SK-N-SH treated with all-trans-retinoic acid at 6 μM for 48 hours (cell line): ENCODE measurements at regions not wholly inside any gene's neighbourhood (a gene's known extent, or its start where the extent isn't known, plus 50 kb on each side); places are given as distances from the start of the nearest gene placed in this dataset.
A peak's percentile ranks its signal among the peaks of the same experiment; 100 is the strongest.

Experiments
- ATAC-seq: fragments of 200-7000 bp; cut with Tn5 transposase; 3 replicates; pipeline ENCODE4 v1.9.1; 2020; ENCODE audit warnings: mild to moderate bottlenecking, moderate library complexity
- ARNTL ChIP-seq: fragments of 450-650 bp; formaldehyde crosslinking; IDR thresholded peaks from 2 replicates; pipeline ENCODE4 v1.5.0; 2020; ENCODE audit warnings: low read depth, mild to moderate bottlenecking, moderate library complexity, borderline replicate concordance
- BACH2 ChIP-seq: fragments of 250-450 bp; sonication (Bioruptor Pico); IDR thresholded peaks from 2 replicates; pipeline ENCODE4 v1.9.0; 2021; ENCODE audit warnings: mild to moderate bottlenecking, borderline replicate concordance
- GLIS3 ChIP-seq: fragments of 250-450 bp; sonication (Bioruptor Pico); IDR thresholded peaks from 2 replicates; pipeline ENCODE4 v1.5.0; 2020; ENCODE audit warnings: mild to moderate bottlenecking, moderate library complexity
- ISL1 ChIP-seq: fragments of 250-450 bp; sonication (Bioruptor Pico); IDR thresholded peaks from 2 replicates; pipeline ENCODE4 v2.1.2; 2022; ENCODE audit warnings: mild to moderate bottlenecking, moderate library complexity
- OSR1 ChIP-seq: fragments of 250-450 bp; sonication (Bioruptor Pico); IDR thresholded peaks from 2 replicates; pipeline ENCODE4 v1.8.0; 2022; ENCODE audit warnings: moderate library complexity, mild to moderate bottlenecking, inconsistent platforms
- PPARA ChIP-seq: fragments of 250-450 bp; sonication (Bioruptor Pico); IDR thresholded peaks from 2 replicates; pipeline ENCODE4 v1.5.0; 2020; ENCODE audit warnings: mild to moderate bottlenecking, borderline replicate concordance
- RARB ChIP-seq: fragments of 250-450 bp; sonication (Bioruptor Pico); IDR thresholded peaks from 2 replicates; pipeline ENCODE4 v1.8.0; 2021; ENCODE audit warnings: mild to moderate bottlenecking, moderate library complexity
- SNAI2 ChIP-seq: fragments of 250-450 bp; sonication (Bioruptor Pico); IDR thresholded peaks from 2 replicates; pipeline ENCODE4 v1.5.0; 2020; ENCODE audit warnings: mild to moderate bottlenecking, moderate library complexity
- TCF4 ChIP-seq: fragments of 250-450 bp; sonication (Bioruptor Pico); IDR thresholded peaks from 2 replicates; pipeline ENCODE4 v1.8.0; 2021; ENCODE audit warnings: mild to moderate bottlenecking, moderate library complexity, borderline replicate concordance
- TOX ChIP-seq: fragments of 250-450 bp; sonication (Bioruptor Pico); IDR thresholded peaks from 2 replicates; pipeline ENCODE4 v1.8.0; 2021; ENCODE audit warnings: mild to moderate bottlenecking, moderate library complexity, borderline replicate concordance
- ZC3H10 ChIP-seq: fragments of 250-450 bp; sonication (Bioruptor Pico); IDR thresholded peaks from 2 replicates; pipeline ENCODE4 v1.5.1; 2021; ENCODE audit warnings: mild to moderate bottlenecking, moderate library complexity
- ZFP3 ChIP-seq: fragments of 250-450 bp; sonication (Bioruptor Pico); IDR thresholded peaks from 2 replicates; pipeline ENCODE4 v1.5.0; 2020; ENCODE audit warnings: mild to moderate bottlenecking, moderate library complexity
- ZFP30 ChIP-seq: fragments of 450-650 bp; formaldehyde crosslinking; IDR thresholded peaks from 2 replicates; pipeline ENCODE4 v1.5.0; 2022; ENCODE audit warnings: mild to moderate bottlenecking, moderate library complexity
- ZNF565 ChIP-seq: fragments of 450-650 bp; formaldehyde crosslinking; conservative IDR thresholded peaks from 2 replicates; pipeline ENCODE4 v1.5.0; 2020; ENCODE audit warnings: low read depth, mild to moderate bottlenecking, moderate library complexity
- ZNF70 ChIP-seq: fragments of 450-650 bp; formaldehyde crosslinking; IDR thresholded peaks from 2 replicates; pipeline ENCODE4 v1.5.0; 2020; ENCODE audit warnings: mild to moderate bottlenecking, moderate library complexity
- ZNF8 ChIP-seq: fragments of 450-650 bp; formaldehyde crosslinking; IDR thresholded peaks from 2 replicates; pipeline ENCODE4 v1.5.0; 2020; ENCODE audit warnings: mild to moderate bottlenecking, moderate library complexity
- TF ChIP-seq, protein P1 (sequence below): fragments of 250-450 bp; sonication (Bioruptor Pico); IDR thresholded peaks from 2 replicates; pipeline ENCODE4 v1.5.1; 2021; ENCODE audit warnings: mild to moderate bottlenecking, moderate library complexity
- TF ChIP-seq, protein P2 (sequence below): fragments of 250-450 bp; sonication (Bioruptor Pico); IDR thresholded peaks from 2 replicates; pipeline ENCODE4 v1.8.0; 2021; ENCODE audit warnings: low read depth, mild to moderate bottlenecking, moderate library complexity, borderline replicate concordance
- TF ChIP-seq, protein P3 (sequence below): fragments of 250-450 bp; sonication (Bioruptor Pico); IDR thresholded peaks from 2 replicates; pipeline ENCODE4 v1.8.0; 2020; ENCODE audit warnings: mild to moderate bottlenecking, moderate library complexity, borderline replicate concordance
- TF ChIP-seq, protein P4 (sequence below): fragments of 250-450 bp; sonication (Bioruptor Pico); IDR thresholded peaks from 2 replicates; pipeline ENCODE4 v1.5.1; 2020; ENCODE audit warnings: low read depth, mild to moderate bottlenecking, moderate library complexity

DNA sequence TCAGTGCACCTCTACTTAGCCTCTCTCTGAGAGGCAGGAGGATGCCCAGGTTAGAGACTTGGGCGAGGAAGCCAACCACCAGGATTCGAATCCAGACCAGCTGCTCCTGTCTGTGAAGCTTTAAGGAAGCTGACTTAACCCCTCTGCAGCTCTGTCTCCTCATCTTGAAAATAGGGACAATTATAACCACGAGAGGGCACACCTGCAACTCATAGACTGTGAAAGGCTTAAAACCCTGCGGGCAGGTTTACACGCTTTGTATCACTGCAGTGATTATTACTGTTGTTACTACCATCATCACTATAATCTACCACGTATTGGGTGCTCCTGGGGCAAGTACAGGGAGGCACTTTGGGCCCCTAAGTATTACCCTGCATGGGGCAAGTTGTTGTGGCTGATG is 379.8 kb downstream of the VRK1 start:
- ATAC-seq = peak; percentile 57; the same call in 2 of the 3 replicates
- TF ChIP-seq ZNF70 (CRISPR knock-in tag) (no peak), BACH2 (no peak), ARNTL (CRISPR knock-in tag) (no peak), ISL1 (no peak), SNAI2 (CRISPR knock-in tag) (no peak), OSR1 (CRISPR knock-in tag) (no peak), PPARA (CRISPR knock-in tag) (no peak)
- TF ChIP-seq, protein P1, sequence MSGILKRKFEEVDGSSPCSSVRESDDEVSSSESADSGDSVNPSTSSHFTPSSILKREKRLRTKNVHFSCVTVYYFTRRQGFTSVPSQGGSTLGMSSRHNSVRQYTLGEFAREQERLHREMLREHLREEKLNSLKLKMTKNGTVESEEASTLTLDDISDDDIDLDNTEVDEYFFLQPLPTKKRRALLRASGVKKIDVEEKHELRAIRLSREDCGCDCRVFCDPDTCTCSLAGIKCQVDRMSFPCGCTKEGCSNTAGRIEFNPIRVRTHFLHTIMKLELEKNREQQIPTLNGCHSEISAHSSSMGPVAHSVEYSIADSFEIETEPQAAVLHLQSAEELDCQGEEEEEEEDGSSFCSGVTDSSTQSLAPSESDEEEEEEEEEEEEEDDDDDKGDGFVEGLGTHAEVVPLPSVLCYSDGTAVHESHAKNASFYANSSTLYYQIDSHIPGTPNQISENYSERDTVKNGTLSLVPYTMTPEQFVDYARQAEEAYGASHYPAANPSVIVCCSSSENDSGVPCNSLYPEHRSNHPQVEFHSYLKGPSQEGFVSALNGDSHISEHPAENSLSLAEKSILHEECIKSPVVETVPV (CRISPR knock-in tag) = no peak

DNA sequence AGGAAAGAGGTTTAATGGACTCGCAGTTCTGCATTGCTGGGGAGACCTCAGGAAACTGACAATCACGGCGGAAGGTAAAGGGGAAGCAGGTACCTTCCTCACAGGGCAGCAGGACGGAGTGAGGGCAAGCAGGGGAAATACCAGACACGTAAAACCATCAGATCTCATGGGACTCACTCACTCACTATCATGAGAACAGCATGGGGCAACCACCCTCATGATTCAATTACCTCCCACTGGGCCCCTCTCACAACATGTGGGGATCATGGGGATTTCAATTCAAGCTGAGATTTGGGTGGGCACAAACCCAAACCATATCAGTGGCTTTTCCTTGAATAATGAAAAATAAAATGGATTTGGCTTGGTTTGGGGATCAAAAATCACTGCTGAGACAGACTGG is 380.5 kb downstream of the VRK1 start:
- ATAC-seq = no peak

DNA sequence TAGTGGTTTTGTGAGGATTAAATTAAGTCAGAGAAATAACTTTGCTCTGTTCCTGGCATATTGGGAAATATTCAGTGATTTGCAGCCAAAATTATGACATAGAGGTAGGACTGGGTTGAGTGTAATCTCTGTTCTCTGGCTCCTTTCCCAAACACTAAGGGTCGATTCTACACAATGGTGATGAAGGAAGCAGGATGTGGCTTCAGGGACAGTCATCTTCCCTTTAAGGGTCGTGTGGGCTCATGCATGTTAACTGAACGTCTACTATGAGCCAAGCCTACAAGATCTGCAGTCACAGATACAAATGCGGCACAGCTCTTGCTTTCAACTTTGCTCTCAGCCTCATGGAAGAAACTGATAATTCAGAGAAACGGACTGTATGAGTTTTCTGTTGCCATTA is 381.6 kb downstream of the VRK1 start:
- TF ChIP-seq ZFP3 (no peak), ARNTL (CRISPR knock-in tag) (no peak)
- ATAC-seq = no peak

More for the DNA sequence above, 380.5 kb downstream of the VRK1 start:
- TF ChIP-seq, protein P2, sequence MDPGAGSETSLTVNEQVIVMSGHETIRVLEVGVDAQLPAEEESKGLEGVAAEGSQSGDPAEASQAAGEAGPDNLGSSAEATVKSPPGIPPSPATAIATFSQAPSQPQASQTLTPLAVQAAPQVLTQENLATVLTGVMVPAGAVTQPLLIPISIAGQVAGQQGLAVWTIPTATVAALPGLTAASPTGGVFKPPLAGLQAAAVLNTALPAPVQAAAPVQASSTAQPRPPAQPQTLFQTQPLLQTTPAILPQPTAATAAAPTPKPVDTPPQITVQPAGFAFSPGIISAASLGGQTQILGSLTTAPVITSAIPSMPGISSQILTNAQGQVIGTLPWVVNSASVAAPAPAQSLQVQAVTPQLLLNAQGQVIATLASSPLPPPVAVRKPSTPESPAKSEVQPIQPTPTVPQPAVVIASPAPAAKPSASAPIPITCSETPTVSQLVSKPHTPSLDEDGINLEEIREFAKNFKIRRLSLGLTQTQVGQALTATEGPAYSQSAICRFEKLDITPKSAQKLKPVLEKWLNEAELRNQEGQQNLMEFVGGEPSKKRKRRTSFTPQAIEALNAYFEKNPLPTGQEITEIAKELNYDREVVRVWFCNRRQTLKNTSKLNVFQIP (CRISPR knock-in tag) = no peak
- no peak for TF ChIP-seq ZNF565 (CRISPR knock-in tag)
- TF ChIP-seq ZFP30 (CRISPR knock-in tag) = no peak
- no peak for TF ChIP-seq PPARA (CRISPR knock-in tag)
- no peak for TF ChIP-seq ZC3H10
- no peak for TF ChIP-seq ZNF8 (CRISPR knock-in tag)
- no peak for TF ChIP-seq ISL1
- TF ChIP-seq ZNF70 (CRISPR knock-in tag) = no peak
- TF ChIP-seq, protein P1 (CRISPR knock-in tag) = no peak
- TF ChIP-seq, protein P3, sequence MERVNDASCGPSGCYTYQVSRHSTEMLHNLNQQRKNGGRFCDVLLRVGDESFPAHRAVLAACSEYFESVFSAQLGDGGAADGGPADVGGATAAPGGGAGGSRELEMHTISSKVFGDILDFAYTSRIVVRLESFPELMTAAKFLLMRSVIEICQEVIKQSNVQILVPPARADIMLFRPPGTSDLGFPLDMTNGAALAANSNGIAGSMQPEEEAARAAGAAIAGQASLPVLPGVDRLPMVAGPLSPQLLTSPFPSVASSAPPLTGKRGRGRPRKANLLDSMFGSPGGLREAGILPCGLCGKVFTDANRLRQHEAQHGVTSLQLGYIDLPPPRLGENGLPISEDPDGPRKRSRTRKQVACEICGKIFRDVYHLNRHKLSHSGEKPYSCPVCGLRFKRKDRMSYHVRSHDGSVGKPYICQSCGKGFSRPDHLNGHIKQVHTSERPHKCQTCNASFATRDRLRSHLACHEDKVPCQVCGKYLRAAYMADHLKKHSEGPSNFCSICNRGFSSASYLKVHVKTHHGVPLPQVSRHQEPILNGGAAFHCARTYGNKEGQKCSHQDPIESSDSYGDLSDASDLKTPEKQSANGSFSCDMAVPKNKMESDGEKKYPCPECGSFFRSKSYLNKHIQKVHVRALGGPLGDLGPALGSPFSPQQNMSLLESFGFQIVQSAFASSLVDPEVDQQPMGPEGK (CRISPR knock-in tag) = no peak
- no peak for TF ChIP-seq TOX (CRISPR knock-in tag)
- no peak for TF ChIP-seq TCF4 (CRISPR knock-in tag)
- TF ChIP-seq ARNTL (CRISPR knock-in tag) = no peak
- TF ChIP-seq, protein P4, sequence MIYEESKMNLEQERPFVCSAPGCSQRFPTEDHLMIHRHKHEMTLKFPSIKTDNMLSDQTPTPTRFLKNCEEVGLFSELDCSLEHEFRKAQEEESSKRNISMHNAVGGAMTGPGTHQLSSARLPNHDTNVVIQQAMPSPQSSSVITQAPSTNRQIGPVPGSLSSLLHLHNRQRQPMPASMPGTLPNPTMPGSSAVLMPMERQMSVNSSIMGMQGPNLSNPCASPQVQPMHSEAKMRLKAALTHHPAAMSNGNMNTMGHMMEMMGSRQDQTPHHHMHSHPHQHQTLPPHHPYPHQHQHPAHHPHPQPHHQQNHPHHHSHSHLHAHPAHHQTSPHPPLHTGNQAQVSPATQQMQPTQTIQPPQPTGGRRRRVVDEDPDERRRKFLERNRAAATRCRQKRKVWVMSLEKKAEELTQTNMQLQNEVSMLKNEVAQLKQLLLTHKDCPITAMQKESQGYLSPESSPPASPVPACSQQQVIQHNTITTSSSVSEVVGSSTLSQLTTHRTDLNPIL = no peak
- TF ChIP-seq RARB (CRISPR knock-in tag) = no peak
- TF ChIP-seq BACH2 = no peak
- TF ChIP-seq, all 23 proteins: peak for 0

DNA sequence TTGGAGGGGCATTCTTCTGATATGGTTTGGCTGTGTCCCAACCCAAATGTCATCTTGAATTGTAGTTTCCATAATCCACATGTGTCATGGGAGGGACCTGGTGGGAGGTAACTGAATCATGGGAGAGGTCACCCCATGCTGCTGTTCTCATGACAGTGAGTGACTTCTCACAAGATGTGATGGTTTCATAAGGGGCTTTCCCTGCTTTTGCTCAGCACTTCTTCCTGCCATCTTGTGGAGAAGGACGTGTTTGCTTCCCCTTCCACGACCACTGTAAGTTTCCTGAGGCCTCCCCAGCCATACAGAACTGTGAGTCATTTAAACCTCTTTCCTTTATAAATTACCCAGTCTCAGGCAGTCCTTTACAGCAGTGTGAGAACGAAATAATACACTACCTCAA is 382.4 kb downstream of the VRK1 start:
- no peak for ATAC-seq
- TF ChIP-seq BACH2 = no peak
- TF ChIP-seq, protein P3 (CRISPR knock-in tag) = no peak
- TF ChIP-seq ZFP3 = no peak
- no peak for TF ChIP-seq ZC3H10
- TF ChIP-seq, protein P4 = no peak
- no peak for TF ChIP-seq SNAI2 (CRISPR knock-in tag)
- no peak for TF ChIP-seq ISL1
- no peak for TF ChIP-seq GLIS3 (CRISPR knock-in tag)
